GM12878 (cell line): ENCODE measurements at regions not wholly inside any gene's neighbourhood (a gene's known extent, or its start where the extent isn't known, plus 50 kb on each side); places are given as distances from the start of the nearest gene placed in this dataset.

Experiments used
- ATAC-seq: fragments of 200-7000 bp; cut with Tn5 transposase; 3 replicates; pipeline ENCODE4 v1.9.1; 2020; ENCODE audit warnings: mild to moderate bottlenecking, moderate library complexity
- BruUV-seq: library from RNA; stranded (reverse); fragments of 400-500 nt; replicated peaks from 2 replicates; lab custom pipeline; 2021; lab: Mats Ljungman, UMichigan
- CTCF ChIA-PET: fragments of 300-600 bp; sonication (Branson Sonifier 250); formaldehyde crosslinking; extraction: SDS; loops from one replicate; lab custom pipeline; 2021; ENCODE audit warnings: inconsistent platforms; lab: Yijun Ruan, JAX
- POLR2A ChIA-PET: fragments of 350-600 bp; formaldehyde crosslinking; extraction: SDS; loops from one replicate; lab custom pipeline; 2021; ENCODE audit warnings: inconsistent platforms; lab: Charles Lee
- RAD21 ChIA-PET: fragments of 300-600 bp; sonication (Branson Sonifier 250); formaldehyde crosslinking; loops from one replicate; lab custom pipeline; 2023; ENCODE audit warnings: antibody characterized with exemption; ENCODE audit not compliant: unreplicated experiment; lab: Charles Lee
- SMC1A ChIA-PET: fragments of 300-600 bp; sonication (Branson Sonifier 250); formaldehyde crosslinking; loops from one replicate; lab custom pipeline; 2023; ENCODE audit not compliant: unreplicated experiment, uncharacterized antibody; lab: Charles Lee
- DNase-seq: peaks from one replicate; pipeline ENCODE4 v3.0.0-alpha.2; 2011; ENCODE audit warnings: low read depth, low spot score
- FAIRE-seq: peaks from 3 replicates; lab custom pipeline; 2011; peaks lifted over from hg19 to GRCh38; lab: Jason Lieb, UNC
- H2AFZ ChIP-seq: 2 replicates; pipeline ENCODE4 v1.6.0; 2011; ENCODE audit warnings: low read depth, low read length, control low read depth; ENCODE audit not compliant: control insufficient read depth
- H3K27ac ChIP-seq: 2 replicates; pipeline ENCODE4 v1.5.1; 2011; ENCODE audit warnings: control low read depth; ENCODE audit not compliant: control insufficient read depth, insufficient read depth
- H3K27me3 ChIP-seq, 2 experiments: replicated peaks in 1 of 2; 2 replicates each; pipeline versions ENCODE4 v1.6.0 to v1.6.1; 2011; ENCODE audit warnings: low read length in 1 of 2; ENCODE audit not compliant: control insufficient read depth in 2 of 2, insufficient read depth in 2 of 2
- H3K36me3 ChIP-seq, 2 experiments: 2 replicates each; pipeline ENCODE4 v1.5.1; 2011; ENCODE audit warnings: low read length in 1 of 2; ENCODE audit not compliant: control insufficient read depth in 2 of 2, insufficient read depth in 2 of 2
- H3K4me1 ChIP-seq: 2 replicates; pipeline ENCODE4 v1.6.1; 2011; ENCODE audit warnings: mild to moderate bottlenecking, low read length, moderate library complexity, mixed read lengths; ENCODE audit not compliant: control insufficient read depth, insufficient read depth
- H3K4me2 ChIP-seq: 2 replicates; pipeline ENCODE4 v1.6.0; 2011; ENCODE audit warnings: control low read depth; ENCODE audit not compliant: control insufficient read depth, insufficient read depth
- H3K4me3 ChIP-seq: fragments of 200-600 bp; sonication (generic); 2 replicates; pipeline ENCODE4 v1.5.1; 2016
- H3K79me2 ChIP-seq: 2 replicates; pipeline ENCODE4 v1.6.0; 2011; ENCODE audit warnings: low read length; ENCODE audit not compliant: control insufficient read depth, insufficient read depth
- H3K9ac ChIP-seq: 2 replicates; pipeline ENCODE4 v1.8.0; 2011; ENCODE audit warnings: low read length, control low read depth, mixed read lengths; ENCODE audit not compliant: control insufficient read depth, insufficient read depth
- H3K9me3 ChIP-seq: replicated peaks from 3 replicates; pipeline ENCODE4 v1.5.1; 2011; ENCODE audit warnings: mild to moderate bottlenecking, low read length; ENCODE audit not compliant: control insufficient read depth, insufficient read depth
- H4K20me1 ChIP-seq: 2 replicates; pipeline ENCODE4 v1.6.0; 2011; ENCODE audit not compliant: control insufficient read depth, insufficient read depth
- ESRRA ChIP-seq: IDR thresholded peaks from 2 replicates; pipeline ENCODE4 v1.6.1; 2012; ENCODE audit warnings: mild to moderate bottlenecking, low read length, improper control_type of control experiment
- EZH2 ChIP-seq: IDR thresholded peaks from 2 replicates; pipeline ENCODE4 v1.6.1; 2012; ENCODE audit warnings: low read depth, mild to moderate bottlenecking, control low read depth, inconsistent platforms, low read length, borderline replicate concordance; ENCODE audit not compliant: control insufficient read depth
- RELA ChIP-seq: fragments of 450-650 bp; IDR thresholded peaks from 2 replicates; pipeline ENCODE4 v1.8.0; 2014; ENCODE audit warnings: borderline replicate concordance; ENCODE audit not compliant: partially characterized antibody
- ZNF207 ChIP-seq: fragments of 450-650 bp; IDR thresholded peaks from 2 replicates; pipeline ENCODE4 v1.6.1; 2014; ENCODE audit warnings: antibody characterized with exemption, mild to moderate bottlenecking, borderline replicate concordance
- WGBS: methylation state at CpG from one replicate; pipeline ENCODE4 v1.1.6; 2016; ENCODE audit warnings: low lambda C conversion rate; ENCODE audit not compliant: insufficient replicate concordance, insufficient coverage; ENCODE audit errors: missing lambda C conversion rate; 5-methylcytosine and 5-hydroxymethylcytosine counted together
- in situ Hi-C: fragments of 300-500 bp; cut with MboI; formaldehyde crosslinking; loops from 9 replicates; pipeline ENCODE4 v1.14.3; 2018; ENCODE audit warnings: mixed read lengths
- intact Hi-C: fragments of 100-400 bp; cut with micrococcal nuclease; formaldehyde crosslinking; loops from one replicate; pipeline ENCODE4 v1.14.2; 2022; ENCODE audit not compliant: unreplicated experiment
- TF ChIP-seq, protein P1 (sequence below): IDR thresholded peaks from 2 replicates; pipeline ENCODE4 v1.6.1; 2012; ENCODE audit warnings: low read length, inconsistent platforms
- TF ChIP-seq, protein P2 (sequence below): fragments of 450-650 bp; IDR thresholded peaks from 2 replicates; pipeline ENCODE4 v1.6.1; 2016; ENCODE audit warnings: mild to moderate bottlenecking, moderate library complexity, borderline replicate concordance

DNA sequence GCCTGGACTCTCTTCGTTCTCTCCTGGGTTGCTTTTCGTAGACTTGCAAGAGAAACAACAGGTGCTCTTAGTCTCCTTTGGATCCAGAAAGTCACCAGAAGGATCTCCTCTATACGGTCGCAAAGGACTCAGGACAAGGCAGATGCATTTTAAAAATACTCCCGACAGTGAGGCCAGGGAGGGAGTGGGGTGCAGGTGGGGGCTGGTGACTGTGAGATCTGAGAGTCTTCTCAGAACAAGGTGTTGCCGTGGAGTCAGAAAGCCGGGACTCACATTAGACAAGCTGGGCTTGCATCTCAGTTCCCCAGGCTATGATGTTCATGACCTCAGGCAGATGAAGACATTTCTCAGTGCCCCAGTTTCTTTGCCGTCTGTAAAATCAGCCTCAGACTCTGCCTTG lies 507.2 kb downstream of the TCERG1L start:
- no peaks in the 10 kb centered on the region for H4K20me1 ChIP-seq
- H3K79me2 ChIP-seq, result no peaks in the 10 kb centered on the region
- TF ChIP-seq ZNF207, result no peak
- TF ChIP-seq, protein P1, sequence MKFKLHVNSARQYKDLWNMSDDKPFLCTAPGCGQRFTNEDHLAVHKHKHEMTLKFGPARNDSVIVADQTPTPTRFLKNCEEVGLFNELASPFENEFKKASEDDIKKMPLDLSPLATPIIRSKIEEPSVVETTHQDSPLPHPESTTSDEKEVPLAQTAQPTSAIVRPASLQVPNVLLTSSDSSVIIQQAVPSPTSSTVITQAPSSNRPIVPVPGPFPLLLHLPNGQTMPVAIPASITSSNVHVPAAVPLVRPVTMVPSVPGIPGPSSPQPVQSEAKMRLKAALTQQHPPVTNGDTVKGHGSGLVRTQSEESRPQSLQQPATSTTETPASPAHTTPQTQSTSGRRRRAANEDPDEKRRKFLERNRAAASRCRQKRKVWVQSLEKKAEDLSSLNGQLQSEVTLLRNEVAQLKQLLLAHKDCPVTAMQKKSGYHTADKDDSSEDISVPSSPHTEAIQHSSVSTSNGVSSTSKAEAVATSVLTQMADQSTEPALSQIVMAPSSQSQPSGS, result no peak
- no peak for TF ChIP-seq RELA
- TF ChIP-seq, protein P2, sequence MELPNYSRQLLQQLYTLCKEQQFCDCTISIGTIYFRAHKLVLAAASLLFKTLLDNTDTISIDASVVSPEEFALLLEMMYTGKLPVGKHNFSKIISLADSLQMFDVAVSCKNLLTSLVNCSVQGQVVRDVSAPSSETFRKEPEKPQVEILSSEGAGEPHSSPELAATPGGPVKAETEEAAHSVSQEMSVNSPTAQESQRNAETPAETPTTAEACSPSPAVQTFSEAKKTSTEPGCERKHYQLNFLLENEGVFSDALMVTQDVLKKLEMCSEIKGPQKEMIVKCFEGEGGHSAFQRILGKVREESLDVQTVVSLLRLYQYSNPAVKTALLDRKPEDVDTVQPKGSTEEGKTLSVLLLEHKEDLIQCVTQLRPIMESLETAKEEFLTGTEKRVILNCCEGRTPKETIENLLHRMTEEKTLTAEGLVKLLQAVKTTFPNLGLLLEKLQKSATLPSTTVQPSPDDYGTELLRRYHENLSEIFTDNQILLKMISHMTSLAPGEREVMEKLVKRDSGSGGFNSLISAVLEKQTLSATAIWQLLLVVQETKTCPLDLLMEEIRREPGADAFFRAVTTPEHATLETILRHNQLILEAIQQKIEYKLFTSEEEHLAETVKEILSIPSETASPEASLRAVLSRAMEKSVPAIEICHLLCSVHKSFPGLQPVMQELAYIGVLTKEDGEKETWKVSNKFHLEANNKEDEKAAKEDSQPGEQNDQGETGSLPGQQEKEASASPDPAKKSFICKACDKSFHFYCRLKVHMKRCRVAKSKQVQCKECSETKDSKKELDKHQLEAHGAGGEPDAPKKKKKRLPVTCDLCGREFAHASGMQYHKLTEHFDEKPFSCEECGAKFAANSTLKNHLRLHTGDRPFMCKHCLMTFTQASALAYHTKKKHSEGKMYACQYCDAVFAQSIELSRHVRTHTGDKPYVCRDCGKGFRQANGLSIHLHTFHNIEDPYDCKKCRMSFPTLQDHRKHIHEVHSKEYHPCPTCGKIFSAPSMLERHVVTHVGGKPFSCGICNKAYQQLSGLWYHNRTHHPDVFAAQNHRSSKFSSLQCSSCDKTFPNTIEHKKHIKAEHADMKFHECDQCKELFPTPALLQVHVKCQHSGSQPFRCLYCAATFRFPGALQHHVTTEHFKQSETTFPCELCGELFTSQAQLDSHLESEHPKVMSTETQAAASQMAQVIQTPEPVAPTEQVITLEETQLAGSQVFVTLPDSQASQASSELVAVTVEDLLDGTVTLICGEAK, result no peak
- TF ChIP-seq ESRRA, result no peak
- no peak for TF ChIP-seq EZH2
- no peak overlapping the region for H3K4me2 ChIP-seq
- in situ Hi-C loops, result no loop called here
- no peak overlapping the region for H2AFZ ChIP-seq
- intact Hi-C loops, result no loop called here
- no peak for ATAC-seq
- H3K27me3 ChIP-seq, result no peaks in the 10 kb centered on the region
- CTCF ChIA-PET, result no interaction called here
- POLR2A ChIA-PET, result no interaction called here
- H3K4me1 ChIP-seq, result no peaks in the 10 kb centered on the region
- WGBS, result 41% methylated on average over 8 of the region's 8 CpGs
- RAD21 ChIA-PET, result no interaction called here
- H3K4me3 ChIP-seq, result no peak overlapping the region
- FAIRE-seq, result no peak
- DNase-seq, result no peak
- SMC1A ChIA-PET, result no interaction called here
- H3K27ac ChIP-seq, result no peak overlapping the region
- BruUV-seq, result no TSS peak
- H3K9ac ChIP-seq, result no peak overlapping the region
- H3K36me3 ChIP-seq, result no peaks in the 10 kb centered on the region
- H3K9me3 ChIP-seq, result no peaks in the 10 kb centered on the region; the same call in 2 of the 3 replicates
